ENCODE measurements at regions not wholly inside any gene's neighbourhood (a gene's known extent, or its start where the extent isn't known, plus 50 kb on each side); places are given as distances from the start of the nearest gene placed in this dataset.
A peak's percentile ranks its signal among the peaks of the same experiment; 100 is the strongest.

DNA sequence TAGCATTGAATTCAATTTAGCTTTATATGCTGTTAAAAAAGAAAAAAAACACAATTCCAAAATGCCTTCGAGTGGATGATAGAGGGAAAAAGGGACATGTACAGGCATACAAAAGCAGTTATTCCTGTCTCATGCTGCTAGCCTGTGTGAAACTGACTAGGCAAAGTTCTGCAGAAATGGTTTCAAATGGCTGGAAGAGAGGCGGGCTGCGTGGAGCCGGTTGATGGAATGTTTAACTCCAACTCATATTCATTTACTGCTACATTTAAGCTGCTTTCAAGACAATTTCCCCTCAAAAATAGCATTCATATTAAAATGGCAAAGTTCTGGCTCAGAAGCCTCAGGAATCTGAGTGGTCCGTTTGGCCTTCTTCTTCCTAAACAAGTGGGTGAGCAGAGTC is 143.8 kb upstream of the PPARGC1A start:
- Mint-ChIP-seq H3K27me3 (ENCODE audit: insufficient read depth, low read depth) (peaks cover 5% of the 10 kb centered on the region), H3K4me1 (no peaks in the 10 kb centered on the region), H3K4me3 (no peak overlapping the region), H3K27ac (no peak overlapping the region), H3K36me3 (no peaks in the 10 kb centered on the region), H3K9me3 (no peaks in the 10 kb centered on the region)
- no peak overlapping the region for H3K4me2 ChIP-seq
- H3K36me3 ChIP-seq, result no peaks in the 10 kb centered on the region
- DNase-seq (ENCODE audit: low spot score), result no peak
- H3K27me3 ChIP-seq, result no peaks in the 10 kb centered on the region
- peaks cover 17% of the 10 kb centered on the region for H3K4me1 ChIP-seq
- no peak for TF ChIP-seq EZH2 (IDR thresholded peaks at IDR 0.05)
- TF ChIP-seq EZH2phosphoT487 (IDR thresholded peaks at IDR 0.05), result no peak
- TF ChIP-seq, protein P1, sequence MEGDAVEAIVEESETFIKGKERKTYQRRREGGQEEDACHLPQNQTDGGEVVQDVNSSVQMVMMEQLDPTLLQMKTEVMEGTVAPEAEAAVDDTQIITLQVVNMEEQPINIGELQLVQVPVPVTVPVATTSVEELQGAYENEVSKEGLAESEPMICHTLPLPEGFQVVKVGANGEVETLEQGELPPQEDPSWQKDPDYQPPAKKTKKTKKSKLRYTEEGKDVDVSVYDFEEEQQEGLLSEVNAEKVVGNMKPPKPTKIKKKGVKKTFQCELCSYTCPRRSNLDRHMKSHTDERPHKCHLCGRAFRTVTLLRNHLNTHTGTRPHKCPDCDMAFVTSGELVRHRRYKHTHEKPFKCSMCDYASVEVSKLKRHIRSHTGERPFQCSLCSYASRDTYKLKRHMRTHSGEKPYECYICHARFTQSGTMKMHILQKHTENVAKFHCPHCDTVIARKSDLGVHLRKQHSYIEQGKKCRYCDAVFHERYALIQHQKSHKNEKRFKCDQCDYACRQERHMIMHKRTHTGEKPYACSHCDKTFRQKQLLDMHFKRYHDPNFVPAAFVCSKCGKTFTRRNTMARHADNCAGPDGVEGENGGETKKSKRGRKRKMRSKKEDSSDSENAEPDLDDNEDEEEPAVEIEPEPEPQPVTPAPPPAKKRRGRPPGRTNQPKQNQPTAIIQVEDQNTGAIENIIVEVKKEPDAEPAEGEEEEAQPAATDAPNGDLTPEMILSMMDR (IDR thresholded peaks at IDR 0.05), result no peak
- H3K27ac ChIP-seq, result no peak overlapping the region
- H3K4me3 ChIP-seq, result no peak overlapping the region
- no peak overlapping the region for H3K9ac ChIP-seq
- no peak overlapping the region for H2AFZ ChIP-seq (replicated peaks)
- H4K20me1 ChIP-seq (ENCODE audit: low read depth), result no peaks in the 10 kb centered on the region
- H3K9me3 ChIP-seq (ENCODE audit: low read depth), result no peaks in the 10 kb centered on the region
- H3F3A ChIP-seq (ENCODE audit: low read depth), result no peaks in the 10 kb centered on the region
- no peaks in the 10 kb centered on the region for H3K79me2 ChIP-seq (ENCODE audit: low read depth)

GRCh38 chr4:24032371-24032989 is 142.6 kb upstream of the PPARGC1A start:
- no peak overlapping the region for H3K4me3 Mint-ChIP-seq

GRCh38 chr4:24026596-24026995 is 136.7 kb upstream of the PPARGC1A start:
- Histone ChIP-seq H3K4me3 (no peak overlapping the region), H3K27me3 (no peaks in the 10 kb centered on the region), H3K4me2 (no peak overlapping the region), H3K4me1 (peaks cover 21% of the 10 kb centered on the region), H3K27ac (no peak overlapping the region), H2AFZ (replicated peaks) (no peak overlapping the region), H3K9ac (no peak overlapping the region), H3K9me3 (ENCODE audit: low read depth) (no peaks in the 10 kb centered on the region), H3K36me3 (no peaks in the 10 kb centered on the region), H3F3A (ENCODE audit: low read depth) (no peaks in the 10 kb centered on the region), H4K20me1 (ENCODE audit: low read depth) (no peaks in the 10 kb centered on the region), H3K79me2 (ENCODE audit: low read depth) (no peaks in the 10 kb centered on the region)
- Mint-ChIP-seq H3K27me3 (ENCODE audit: insufficient read depth, low read depth) (peaks cover 9% of the 10 kb centered on the region), H3K4me3 (no peak overlapping the region), H3K36me3 (no peaks in the 10 kb centered on the region), H3K9me3 (no peaks in the 10 kb centered on the region), H3K27ac (no peak overlapping the region), H3K4me1 (no peaks in the 10 kb centered on the region)
- no peak for TF ChIP-seq EZH2phosphoT487 (IDR thresholded peaks at IDR 0.05)
- TF ChIP-seq EZH2 (IDR thresholded peaks at IDR 0.05), result no peak
- TF ChIP-seq, protein P1 (IDR thresholded peaks at IDR 0.05), result no peak
- DNase-seq (ENCODE audit: low spot score), result no peak

More at GRCh38 chr4:24032371-24032989, 142.6 kb upstream of the PPARGC1A start:
- Mint-ChIP-seq H3K36me3 (no peaks in the 10 kb centered on the region), H3K27me3 (ENCODE audit: insufficient read depth, low read depth) (peaks cover 5% of the 10 kb centered on the region), H3K4me1 (no peaks in the 10 kb centered on the region), H3K27ac (no peak overlapping the region), H3K9me3 (no peaks in the 10 kb centered on the region)
- H3K4me1 ChIP-seq, result peaks cover 17% of the 10 kb centered on the region
- H3K4me3 ChIP-seq, result no peak overlapping the region
- H3K79me2 ChIP-seq (ENCODE audit: low read depth), result no peaks in the 10 kb centered on the region
- no peaks in the 10 kb centered on the region for H3F3A ChIP-seq (ENCODE audit: low read depth)
- no peak overlapping the region for H3K27ac ChIP-seq
- H3K27me3 ChIP-seq, result no peaks in the 10 kb centered on the region
- no peak overlapping the region for H3K4me2 ChIP-seq
- TF ChIP-seq EZH2 (IDR thresholded peaks at IDR 0.05) (no peak), EZH2phosphoT487 (IDR thresholded peaks at IDR 0.05) (no peak)
- TF ChIP-seq, protein P1 (IDR thresholded peaks at IDR 0.05), result peak; percentile 49
- no peaks in the 10 kb centered on the region for H4K20me1 ChIP-seq (ENCODE audit: low read depth)
- H2AFZ ChIP-seq (replicated peaks), result no peak overlapping the region
- H3K9me3 ChIP-seq (ENCODE audit: low read depth), result no peaks in the 10 kb centered on the region
- peak; percentile 40 for DNase-seq (ENCODE audit: low spot score)
- no peaks in the 10 kb centered on the region for H3K36me3 ChIP-seq
- no peak overlapping the region for H3K9ac ChIP-seq

All from neural progenitor cell (in vitro differentiated cells).